Loucy (cell line): ENCODE measurements at regions not wholly inside any gene's neighbourhood (a gene's known extent, or its start where the extent isn't known, plus 50 kb on each side); places are given as distances from the start of the nearest gene placed in this dataset.
A peak's percentile ranks its signal among the peaks of the same experiment; 100 is the strongest.

Source experiments
- EZH2phosphoT487 ChIP-seq: fragments of 200-600 bp; IDR thresholded peaks from 2 replicates; pipeline ENCODE4 v1.6.1; 2018; ENCODE audit warnings: antibody characterized with exemption, mild to moderate bottlenecking, moderate library complexity, borderline replicate concordance
- TF ChIP-seq, protein P1 (sequence below): fragments of 200-600 bp; sonication (generic); conservative IDR thresholded peaks from 2 replicates; pipeline ENCODE4 v1.5.1; 2014; ENCODE audit warnings: mild to moderate bottlenecking, antibody characterized with exemption, low read length

- TF ChIP-seq, protein P1, sequence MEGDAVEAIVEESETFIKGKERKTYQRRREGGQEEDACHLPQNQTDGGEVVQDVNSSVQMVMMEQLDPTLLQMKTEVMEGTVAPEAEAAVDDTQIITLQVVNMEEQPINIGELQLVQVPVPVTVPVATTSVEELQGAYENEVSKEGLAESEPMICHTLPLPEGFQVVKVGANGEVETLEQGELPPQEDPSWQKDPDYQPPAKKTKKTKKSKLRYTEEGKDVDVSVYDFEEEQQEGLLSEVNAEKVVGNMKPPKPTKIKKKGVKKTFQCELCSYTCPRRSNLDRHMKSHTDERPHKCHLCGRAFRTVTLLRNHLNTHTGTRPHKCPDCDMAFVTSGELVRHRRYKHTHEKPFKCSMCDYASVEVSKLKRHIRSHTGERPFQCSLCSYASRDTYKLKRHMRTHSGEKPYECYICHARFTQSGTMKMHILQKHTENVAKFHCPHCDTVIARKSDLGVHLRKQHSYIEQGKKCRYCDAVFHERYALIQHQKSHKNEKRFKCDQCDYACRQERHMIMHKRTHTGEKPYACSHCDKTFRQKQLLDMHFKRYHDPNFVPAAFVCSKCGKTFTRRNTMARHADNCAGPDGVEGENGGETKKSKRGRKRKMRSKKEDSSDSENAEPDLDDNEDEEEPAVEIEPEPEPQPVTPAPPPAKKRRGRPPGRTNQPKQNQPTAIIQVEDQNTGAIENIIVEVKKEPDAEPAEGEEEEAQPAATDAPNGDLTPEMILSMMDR, result peak; percentile 39
- no peak for TF ChIP-seq EZH2phosphoT487
These were observed 120.9 kb upstream of the P2RY1 start for GRCh38 chr3:152713989-152714388.
